ENCODE measurements at regions not wholly inside any gene's neighbourhood (a gene's known extent, or its start where the extent isn't known, plus 50 kb on each side); places are given as distances from the start of the nearest gene placed in this dataset.

DNA sequence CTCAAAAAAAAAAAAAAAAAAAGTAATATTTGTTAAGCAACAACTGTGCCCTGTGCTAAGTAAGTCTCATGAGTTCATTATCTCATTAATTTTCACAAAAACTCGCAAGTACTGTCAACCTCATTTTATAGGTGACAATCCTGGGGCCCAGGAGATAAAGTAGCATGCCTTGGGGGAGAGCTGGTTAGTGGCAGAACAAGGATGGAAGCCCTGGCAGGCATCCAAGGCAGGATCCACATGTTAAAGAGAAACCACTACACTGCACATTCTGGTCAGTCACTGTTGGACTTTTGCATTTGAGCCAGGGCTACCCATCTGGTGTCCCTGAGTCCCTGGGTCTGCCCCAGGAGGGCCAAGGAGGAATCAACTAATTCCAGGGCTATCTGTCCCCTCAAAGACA is 54.6 kb downstream of the ZFP36L2 start:
- DNase-seq = no peak

DNA sequence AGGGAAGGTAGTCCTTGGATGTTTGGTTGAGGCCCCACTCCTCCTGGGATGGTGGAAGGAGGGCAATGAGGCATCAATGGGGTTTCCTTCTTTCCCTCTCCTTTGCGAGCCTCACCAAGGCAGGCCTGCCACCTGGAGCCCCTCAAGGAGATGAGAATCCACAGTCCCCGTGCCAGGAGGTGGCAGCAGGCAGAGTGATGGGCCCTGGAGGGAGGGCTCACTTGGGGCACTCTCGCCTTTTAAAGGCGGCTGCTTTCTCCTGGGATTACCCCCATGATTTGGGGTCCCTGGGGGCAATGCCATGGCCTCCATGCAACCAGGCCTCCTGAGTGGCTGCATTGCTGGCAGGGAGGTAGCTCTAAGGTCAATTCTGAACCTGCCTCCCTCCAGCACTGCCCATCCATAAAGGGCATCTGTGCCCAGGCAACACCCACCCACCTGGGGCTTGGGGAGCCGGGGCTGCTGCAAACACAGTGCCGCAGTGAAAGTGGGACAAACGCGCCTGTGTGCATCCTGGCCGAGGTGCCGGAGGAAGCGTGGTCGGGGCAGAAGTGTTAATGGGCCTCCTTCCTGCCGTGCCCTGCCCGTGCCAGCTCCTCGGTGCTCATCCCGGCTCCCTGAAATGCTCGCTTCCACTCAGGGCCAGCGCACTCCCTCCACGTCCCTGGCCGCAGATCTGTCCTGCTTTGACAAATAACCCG is 55.9 kb downstream of the ZFP36L2 start:
- DNase-seq = no peak

DNA sequence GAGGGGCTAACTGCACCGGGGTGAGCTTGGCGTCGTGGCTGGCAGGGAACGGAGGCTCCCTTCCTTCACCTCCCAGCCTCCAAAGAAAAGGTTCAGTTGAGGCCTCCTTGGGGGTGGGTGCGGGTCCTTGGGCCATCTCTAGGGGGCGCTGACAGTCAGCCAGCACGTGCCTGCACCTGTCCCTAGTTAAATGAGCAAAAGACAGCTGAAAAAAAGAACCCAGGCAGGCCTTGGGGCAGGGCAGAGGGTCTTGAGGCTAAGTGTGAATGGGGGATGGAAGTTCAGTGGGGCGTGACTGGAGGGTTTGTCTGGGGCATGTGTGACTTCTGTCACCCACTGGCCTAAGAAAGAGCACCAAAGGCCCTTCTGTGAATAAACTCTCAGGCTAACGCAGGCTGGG is 56.4 kb downstream of the ZFP36L2 start:
- DNase-seq = no peak

DNA sequence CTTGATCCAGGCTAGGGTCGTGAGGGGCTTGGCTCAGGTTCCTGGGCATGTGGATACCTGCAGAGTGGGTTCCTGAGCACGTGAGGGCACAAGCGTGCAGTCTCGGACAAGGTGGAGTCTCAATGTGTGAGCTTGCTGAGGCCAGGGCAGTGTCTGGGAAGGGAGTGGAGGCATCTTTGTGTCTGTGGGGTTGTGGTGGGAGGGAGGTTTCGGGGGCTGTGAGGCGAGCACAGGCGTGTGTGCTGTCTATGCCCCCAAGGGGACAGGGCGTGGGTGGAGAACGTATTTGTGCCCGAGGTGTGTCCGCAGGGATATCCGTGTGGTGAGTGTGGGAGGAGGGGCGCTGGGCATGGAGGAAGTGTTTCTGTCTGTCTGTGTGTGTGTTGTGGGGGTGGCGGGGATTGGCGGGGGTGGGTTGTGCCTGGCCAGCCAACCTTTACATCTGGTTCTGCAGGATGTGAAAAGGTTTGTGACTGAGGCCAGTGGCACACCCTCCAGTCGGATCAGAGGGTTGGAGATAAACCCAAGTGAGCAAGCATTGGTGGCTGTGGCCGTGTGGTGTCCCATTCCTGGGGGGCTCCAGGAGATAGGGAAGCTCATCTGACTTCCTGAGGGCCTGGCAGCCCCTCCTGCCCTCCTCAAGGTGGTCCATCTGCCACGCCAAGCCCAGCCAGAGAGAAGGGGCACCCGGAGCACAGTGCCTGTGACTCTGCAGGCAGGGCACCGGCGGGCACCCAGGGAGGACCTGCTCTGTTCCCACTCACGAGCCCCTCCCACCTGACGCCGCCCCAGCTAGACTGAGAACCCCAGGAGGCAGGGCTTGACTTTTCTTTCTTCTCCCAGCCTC is 57.1 kb downstream of the ZFP36L2 start:
- no peak for DNase-seq

DNA sequence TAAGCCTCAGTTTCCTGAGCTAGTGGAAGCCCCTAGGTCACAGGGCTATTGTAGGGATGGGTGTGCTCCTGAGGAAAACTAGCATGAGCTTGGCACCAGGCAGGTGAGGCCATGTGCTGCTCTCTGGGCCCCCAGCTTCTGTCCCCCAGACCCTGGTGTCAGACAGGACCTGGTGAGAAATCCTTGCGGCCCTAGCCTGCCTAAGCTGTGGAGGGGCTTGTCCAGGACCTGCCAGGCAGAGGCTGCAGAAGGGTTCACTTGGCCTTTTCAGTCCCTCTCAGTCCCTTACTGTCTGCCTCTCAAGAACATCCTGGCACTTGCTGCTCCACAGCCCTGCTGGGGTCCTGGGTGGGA is 58.4 kb downstream of the ZFP36L2 start:
- DNase-seq = no peak

DNA sequence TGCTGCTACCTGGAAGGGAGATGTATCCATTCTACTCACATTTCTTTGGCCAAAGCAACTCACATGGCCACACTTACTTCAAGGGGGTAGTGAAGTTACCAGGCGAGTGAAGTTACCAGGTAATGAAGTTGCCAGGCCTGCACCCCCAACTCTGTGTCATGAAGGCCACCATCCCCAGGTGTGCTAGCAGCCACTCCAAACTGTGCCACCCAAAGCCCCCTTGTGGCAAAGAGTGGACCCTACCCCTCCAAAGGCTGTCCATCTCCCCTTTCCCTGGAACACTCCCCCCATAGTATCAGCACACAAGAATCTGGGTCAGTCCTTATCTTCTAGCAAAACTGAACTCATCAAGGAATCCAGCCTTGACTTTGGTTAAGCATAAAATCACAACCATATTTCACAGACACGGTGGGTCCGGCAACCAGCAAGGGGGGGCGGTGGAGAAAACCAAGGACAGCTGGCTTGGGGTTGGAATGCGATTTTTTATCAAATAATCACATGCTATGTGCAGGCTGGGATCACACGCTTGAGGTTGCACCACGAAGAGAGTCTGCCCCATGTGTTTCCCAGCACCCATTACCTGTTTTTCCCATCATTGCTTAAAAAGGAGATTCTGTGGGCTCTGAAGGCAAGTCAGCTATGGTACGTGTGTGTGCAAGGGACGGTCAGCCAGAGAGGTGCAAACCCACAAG is 60.9 kb downstream of the ZFP36L2 start:
- DNase-seq = no peak

DNA sequence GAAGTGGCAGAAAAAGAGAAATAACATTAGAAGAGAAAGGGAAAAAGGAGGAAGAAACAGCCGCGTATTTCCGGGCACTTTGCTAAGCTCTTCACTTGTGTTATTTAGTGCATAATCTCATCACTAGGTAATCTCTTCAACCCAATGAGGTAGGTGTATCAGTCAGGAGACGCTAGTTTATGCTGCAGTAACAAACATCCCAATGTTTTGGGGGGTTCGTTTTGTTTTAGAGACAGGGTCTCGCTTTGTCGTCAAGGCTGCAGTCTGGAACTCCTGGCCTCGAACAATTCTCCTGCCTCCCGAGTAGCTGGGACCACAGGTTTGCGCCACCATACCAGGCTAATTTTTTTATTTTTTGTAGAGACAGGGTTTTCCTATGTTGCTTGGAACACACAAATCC is 61.7 kb downstream of the ZFP36L2 start:
- DNase-seq = no peak

DNA sequence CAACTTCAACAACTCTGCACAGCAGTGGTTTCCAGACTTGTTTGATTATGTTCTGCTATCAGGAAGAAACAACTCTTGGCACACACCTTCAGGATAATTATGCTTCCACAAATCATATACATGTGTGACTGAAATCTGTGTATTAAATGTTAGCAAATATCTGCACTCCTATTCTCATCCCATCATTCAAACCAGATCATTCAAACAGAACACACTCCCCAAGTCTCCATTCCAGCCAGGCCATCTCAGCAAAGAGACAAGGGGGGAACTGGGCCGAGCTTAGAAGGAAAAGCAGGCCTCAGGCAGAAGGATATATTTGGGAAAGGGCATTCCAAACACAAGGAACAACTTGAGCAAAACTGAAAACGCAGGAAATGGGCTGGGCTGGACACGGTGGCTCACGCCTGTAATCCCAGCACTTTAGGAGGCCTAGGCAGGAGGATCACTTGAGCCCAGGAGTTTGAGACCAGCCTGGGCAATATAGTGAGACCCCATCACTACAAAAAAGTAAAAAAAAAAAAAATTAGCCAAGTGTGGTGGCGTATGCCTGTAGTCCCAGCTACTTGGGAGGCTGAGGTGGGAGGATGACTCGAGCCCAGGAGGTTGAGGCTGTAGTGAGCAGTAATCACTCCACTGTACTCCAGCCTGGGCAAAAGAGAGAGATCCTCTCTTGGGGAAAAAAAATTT is 62.7 kb downstream of the ZFP36L2 start:
- DNase-seq = no peak

DNA sequence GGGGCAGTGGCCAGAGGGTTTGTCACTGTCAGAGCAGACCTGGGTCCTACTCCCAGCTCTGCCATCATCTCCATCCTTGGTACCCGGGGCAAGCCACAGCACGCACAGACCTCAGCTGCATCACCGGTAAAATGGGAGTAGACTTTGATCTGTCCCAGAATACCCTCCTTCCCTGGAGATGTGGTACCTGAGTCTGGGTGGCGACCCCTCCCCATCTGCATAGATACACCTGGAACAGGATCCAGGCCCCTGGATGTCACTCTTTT is 64.0 kb downstream of the ZFP36L2 start:
- DNase-seq = no peak

DNA sequence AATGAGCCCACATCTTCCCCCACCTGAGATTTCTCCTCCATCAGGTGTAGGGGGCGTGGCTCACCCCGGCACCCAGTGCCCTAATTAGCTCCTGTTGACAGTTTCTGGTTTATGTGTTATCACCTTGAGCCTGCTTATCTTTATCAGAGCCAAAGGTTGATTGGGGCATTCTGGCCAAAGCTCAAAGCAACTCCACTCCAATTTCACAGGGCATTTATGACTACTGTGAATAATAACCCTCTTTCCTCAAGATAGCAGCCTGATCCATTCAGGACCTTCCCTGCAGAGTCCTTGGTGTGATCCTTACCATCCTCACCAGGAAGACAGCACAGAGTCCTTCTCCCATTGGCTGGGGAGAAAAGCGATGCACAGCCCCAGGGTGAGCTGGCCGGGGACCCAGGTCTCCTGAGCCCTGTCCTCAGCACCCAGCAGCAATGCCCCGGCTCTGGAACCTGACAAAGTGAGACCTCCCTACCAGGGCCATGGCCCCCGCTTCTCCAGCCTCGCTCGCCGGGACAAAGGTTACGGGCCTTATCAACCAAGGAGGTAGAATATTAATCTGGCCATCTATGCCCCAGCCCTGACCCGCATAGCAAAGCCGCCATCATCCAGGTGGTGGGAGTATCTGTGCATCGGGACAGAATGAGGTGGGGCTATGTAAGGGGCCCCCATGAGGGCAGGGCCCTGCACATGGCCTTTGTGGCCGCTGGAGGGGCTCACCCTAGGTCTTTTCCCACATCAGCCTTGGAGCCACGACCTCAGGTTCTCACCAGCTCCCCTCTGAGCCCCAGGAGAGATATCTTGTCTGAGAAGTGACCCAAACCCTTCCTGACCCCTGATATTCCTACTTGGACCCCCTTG is 64.5 kb downstream of the ZFP36L2 start:
- DNase-seq = no peak

DNA sequence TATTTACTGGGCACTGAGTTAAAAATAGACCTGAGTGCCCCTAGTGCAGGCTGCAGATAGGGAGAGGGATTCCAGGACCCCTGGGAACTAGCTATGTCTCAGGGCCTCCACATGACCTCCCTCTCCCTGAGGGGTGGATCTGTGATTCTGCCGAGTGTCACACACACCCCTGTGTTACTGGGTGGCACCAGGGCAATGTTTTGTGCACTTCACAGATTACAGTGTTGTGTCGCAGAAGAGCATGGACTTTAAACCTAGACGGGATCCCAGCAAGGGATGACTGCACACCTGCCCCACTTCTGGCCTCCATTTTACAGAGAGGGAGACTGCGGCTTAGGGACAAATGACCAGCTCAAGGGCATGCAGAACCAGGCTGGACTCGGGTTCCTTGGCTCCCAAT is 65.6 kb downstream of the ZFP36L2 start:
- DNase-seq = no peak

DNA sequence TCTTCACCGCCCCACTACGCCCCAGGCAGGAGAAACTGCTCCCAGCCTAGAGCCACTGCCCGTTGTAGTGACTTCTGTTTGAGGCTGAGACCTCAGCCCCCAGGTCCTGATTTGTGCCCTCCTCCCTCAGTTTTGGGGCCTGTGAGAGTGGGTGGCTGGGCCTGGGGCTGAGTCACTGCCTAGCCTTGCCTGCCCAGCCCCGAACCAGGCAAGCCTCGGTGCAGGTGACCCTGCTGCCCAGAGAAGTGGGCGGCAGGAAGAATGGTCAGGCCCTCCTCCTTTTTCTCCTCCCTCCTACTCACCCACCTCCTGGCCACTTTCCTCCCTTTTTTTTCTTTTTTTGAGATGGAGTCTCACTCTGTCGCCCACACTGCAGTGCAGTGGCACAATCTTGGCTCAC is 66.6 kb downstream of the ZFP36L2 start:
- no peak for DNase-seq

DNA sequence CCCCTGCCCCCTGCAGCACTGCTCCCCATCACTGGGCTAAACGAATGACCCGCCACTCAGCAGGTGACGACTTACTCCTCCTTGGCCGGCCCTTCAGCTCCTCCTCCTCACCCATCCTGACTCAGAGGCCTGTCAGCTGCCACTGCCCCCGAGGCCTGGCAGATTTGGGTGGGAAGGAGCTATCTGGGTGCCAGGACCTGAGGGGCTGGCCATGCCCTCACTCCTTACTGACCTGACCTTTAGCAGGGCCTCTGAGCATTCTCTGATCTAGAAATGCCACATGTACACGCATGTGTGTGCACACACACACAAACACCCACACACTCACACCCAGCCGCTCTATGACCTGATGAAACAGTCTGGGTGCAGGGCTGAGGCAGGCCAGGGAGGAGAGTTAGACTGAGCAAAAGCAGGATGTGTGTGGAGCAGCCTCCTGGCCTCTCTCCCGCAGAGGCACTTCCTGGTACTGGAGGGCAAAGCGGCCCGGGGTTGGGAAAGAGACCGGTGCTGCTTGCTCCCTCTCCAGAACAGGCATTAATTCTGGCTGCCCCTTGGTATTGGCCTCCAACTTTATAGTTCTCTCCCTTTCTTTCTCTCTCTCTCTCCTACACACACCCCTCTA is 68.0 kb downstream of the ZFP36L2 start:
- no peak for DNase-seq

DNA sequence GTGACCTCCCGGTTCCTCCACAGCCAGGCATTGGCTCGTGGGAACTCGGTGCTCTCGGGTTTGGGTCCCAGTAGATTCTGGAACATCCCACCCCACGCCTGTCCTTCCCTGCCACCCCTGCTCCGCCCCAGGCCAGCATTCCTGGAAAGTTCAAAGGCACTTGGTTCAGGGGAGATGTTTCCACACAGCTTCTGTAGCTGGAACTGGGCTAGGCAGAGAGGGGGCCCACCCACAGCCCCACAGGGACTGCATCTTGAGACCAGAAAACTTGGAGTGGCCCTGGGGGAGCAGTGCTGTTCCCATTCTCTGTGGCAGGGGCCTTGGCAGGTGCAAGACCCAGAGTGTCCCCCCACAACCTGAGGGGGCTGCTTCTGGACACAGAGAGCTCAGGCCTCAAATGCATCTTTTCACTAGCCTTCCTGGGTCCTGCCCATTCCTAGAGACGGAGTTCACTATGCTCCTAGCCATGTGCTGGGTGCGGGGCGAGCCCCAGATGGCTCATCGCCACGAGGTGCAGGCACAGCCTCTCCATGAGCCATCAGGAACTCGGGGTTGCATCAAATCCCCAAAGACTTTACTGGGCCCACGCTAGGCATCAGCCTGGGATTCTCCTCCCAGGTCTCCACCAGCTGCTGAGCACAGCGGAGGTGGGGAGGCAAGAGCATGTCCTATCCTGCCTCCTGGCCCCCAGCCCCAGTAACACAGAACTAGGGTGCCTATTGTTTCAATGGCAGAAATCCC is 68.7 kb downstream of the ZFP36L2 start:
- DNase-seq = no peak

DNA sequence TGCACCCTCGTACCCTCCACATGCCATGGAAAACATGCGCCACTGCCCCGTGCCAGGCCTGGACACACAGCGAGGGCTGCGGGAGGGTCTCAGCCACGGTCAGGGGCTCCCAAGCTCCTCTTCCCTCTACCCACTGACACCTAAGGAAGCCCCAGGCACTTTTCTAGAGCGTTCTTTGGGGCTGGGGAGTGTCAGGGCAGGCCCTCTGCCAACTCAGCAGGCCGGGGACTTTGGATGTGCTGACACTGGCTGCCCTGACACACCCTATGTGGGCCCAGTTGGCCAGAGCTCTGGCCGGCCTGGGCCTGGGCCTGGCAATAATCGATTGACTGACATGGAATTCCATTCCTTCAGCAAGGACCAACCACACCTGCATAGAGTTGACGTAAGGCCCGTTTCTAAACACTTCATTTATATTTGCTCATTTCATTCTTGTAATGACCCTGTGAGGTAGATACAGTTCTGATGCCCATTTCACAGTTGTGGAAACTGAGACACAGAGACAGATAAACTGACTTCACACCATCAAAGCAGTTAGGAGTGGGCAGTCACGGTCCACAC is 70.5 kb downstream of the ZFP36L2 start:
- no peak for DNase-seq

DNA sequence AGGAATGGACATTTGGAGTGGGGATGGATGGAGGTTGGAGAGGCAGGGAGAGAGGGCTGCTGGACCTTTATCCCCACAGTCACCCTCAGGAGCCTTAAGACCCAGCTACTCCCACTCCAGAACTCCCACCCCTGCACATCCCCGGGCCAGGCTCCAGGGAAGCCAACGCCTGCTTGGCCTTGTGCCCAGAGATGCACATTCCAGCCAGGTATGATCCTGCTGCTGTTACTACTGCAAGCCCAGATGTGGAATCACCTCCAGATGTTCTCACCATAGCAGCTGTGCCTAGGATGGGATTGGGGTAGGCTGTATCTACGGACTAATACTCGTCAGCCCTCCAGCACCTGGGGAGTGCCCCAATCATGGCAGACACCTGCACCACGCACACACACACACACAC is 71.7 kb downstream of the ZFP36L2 start:
- DNase-seq = no peak

DNA sequence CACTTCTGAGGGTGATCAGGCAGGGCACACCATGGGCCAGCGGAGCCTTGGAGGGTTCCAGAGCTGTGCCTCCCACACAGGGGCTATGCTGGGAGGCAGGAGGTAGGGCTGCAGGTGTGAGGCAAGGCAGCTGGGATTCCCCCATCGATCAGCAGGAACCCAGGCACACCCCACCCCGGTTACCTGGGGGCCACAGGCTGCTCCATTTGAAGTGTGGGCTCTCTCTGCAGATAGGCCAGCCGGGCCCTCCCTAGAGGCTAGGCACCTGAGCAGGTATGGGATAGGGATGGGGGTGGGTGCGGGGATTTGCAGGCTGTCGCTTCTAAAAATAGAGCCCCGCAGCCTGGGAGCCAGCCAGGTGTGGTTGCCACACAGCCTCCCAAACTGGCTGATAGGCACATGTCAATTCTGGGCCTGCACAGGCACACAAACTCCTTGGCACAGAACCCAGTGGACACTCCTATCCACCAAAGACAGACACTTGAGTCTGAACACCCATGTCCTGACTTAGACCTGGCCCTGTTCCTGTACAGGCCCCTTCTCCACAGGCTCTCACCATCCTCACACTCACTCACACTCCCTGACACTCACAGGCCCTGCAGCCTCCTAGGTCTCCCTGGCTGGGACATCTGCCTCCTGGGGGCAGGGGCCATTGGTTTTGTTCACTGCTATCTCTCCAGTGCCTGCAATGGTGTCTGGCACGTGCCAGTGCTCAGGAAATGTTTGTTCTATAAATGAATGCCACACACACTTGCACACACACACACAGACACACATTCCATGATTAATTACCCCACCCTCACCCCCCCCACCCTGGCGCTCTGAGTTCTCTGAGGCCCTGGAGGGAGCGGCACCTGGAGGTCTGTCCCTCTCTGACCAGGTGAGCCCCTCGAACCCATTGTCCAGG is 73.4 kb downstream of the ZFP36L2 start:
- no peak for DNase-seq

DNA sequence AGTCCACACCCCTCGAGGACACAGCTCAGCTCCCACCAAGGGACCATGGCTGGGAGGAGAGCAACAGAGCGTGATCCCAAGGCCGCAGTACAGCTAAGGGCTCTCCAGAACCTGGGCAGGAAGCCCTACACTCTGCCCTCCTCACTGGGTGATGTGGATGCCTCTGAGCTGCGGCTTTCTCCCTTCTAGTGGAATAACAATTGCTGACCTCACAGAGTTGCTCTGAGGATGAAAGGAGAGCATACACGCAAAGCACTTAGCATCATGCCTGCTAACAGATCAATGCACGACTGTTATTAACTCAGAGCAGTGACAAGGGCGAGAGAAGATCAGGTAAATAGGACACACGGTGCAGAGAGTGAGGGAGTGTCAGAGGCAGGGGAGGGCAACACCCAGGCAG is 74.2 kb downstream of the ZFP36L2 start:
- DNase-seq = no peak

DNA sequence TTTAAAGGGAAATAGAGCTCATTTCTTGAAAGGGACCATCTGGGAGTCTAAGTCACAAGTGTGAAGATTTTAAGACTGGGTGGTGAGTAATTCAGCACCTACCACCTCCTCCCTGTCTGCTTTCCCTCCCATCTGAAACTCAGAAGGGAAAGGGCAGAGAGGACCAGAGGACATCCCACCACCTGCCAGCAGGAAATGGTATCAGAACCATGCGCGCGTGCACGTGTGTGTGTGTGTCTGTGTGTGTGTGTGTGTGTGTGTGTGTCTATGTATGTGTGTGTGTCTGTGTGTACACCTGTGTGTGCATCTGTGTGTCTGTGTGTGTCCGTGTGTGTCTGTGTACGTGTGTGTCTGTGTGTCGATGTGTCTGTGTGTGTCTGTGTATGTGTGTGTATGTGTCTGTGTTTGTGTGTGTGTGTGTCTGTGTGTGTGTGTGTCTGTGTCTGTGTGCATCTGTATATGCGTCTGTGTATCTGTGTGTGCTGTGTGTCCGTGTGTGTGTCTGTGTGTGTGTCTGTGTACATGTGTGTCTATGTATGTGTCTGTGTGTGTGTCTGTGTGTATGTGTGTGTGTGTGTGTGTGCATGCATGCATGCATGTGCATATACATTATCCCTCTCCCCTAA is 76.8 kb downstream of the ZFP36L2 start:
- no peak for DNase-seq

DNA sequence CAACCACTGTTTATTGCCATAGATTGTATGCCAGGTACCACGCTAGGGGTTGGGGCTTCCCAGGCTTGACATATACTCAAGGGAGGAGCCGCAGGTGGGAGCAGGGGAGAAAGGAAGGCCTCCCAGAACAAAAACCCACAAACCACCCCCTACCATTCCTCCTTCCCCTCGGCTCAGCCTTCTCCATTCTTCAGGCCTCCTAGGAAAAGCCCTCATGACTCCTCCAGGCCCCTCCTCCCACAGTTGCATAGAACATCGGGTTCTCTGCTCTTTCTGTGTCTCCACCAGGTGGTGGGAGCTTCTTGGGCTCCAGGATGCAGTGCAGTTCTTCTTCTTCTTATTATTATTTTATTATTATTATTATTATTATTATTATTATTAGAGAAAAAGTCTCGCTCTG is 80.3 kb downstream of the ZFP36L2 start:
- DNase-seq = no peak

Data from NCI-H2107 (cell line).